ENCODE measurements at regions not wholly inside any gene's neighbourhood (a gene's known extent, or its start where the extent isn't known, plus 50 kb on each side); places are given as distances from the start of the nearest gene placed in this dataset.

DNA sequence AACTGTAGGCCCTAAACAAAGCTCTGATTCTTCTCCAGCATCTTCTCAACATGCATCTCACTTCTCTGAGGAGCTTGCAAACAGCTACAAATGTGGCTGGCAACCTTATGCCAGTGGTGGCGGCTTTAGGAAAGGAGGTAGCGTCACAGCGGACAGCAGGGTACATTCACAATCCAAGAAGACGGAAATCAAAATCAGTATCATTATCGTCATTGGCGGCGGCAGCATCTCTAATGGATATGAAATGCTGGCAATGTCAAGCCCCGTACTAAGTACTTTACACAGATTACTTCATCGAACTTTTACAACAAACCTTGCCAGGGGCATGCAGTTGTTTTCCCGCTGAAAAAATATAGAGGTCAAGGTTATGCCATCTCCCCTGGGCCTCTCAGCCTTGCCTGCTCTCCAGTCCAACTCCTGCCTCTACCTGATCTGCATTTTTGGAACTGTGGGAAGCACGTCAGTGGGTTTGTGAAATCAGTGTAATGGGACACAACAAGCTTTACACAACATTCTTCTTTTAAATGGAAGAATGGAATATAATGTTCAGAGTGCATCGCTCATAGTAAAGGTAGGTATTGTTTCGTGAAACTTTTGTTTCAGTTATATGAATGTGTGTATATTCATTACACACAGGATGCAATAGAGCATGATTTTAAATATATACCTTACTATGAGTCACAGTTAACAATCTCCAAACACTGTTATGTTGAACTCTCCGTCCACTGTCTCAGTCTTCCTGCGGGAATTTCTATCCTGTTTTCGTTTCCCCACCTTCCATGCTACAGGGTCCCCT is 152.9 kb downstream of the TTC32 start:
- DNase-seq (ENCODE audit: low read depth): no peak

GRCh38 chr2:19748073-19748375 is 153.8 kb downstream of the TTC32 start:
- no peak for DNase-seq (ENCODE audit: low read depth)

DNA sequence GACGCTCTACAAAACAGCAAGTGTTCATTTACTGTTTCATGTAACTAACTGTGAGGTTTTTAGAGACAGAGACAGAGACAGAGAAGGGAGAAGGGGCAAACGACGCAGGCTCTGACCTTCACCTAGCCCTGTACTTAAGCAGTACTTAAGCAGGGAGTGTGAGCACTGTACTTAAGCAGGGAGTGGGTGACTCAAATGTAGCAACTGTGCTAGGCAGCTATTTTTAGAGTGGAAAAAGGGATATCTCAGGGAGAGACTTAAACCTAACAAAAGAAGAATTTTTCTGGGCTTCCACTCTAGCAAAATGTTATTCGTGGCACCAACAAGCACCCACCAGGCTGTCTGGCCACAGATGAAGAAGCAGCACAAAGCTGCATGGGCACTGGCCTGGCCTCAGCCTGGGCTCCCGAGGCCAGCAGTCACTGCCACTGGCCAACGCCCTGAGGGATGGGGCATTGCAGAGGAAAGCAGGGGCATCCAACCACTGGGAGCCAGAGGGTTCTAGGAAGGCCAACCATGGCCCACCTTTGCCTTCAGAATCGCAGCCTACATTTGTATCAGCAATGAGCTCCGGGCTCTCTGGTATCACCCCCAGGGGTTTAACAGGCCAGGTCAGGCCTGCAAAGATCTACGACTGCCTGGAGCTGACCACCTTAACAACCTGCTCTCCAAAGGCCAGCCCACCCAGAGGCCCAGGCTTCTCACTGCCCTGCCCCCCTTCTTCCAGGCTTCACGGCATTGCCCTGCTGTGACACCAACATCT is 154.3 kb downstream of the TTC32 start:
- DNase-seq (ENCODE audit: low read depth): no peak

GRCh38 chr2:19746611-19747309 is 155.0 kb downstream of the TTC32 start:
- peak; percentile 55 for DNase-seq (ENCODE audit: low read depth)

DNA sequence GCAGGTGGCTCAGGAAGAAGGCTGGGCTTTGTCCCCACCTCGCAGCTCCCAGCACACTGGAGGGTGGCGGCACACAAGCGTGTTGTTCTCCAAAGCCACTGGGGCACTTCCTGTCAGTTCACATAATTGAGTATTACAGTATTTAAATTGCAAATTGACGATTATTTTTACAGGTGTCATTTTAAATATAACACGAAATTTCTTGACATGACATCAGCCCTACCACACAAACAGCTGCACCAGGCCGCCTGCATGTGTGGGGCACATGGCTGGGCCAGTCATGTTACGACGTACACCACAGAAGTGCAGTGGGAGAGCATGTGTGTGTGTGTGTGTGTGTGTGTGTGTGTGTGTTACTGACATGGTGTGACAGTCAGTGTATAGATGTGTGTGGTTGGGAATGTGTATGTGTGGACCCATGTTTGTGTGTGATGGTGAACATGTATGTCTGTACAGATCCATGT is 155.6 kb downstream of the TTC32 start:
- no peak for DNase-seq (ENCODE audit: low read depth)

- DNase-seq (ENCODE audit: low read depth): no peak
Measured at GRCh38 chr2:19745318-19746136, 156.3 kb downstream of the TTC32 start.

DNA sequence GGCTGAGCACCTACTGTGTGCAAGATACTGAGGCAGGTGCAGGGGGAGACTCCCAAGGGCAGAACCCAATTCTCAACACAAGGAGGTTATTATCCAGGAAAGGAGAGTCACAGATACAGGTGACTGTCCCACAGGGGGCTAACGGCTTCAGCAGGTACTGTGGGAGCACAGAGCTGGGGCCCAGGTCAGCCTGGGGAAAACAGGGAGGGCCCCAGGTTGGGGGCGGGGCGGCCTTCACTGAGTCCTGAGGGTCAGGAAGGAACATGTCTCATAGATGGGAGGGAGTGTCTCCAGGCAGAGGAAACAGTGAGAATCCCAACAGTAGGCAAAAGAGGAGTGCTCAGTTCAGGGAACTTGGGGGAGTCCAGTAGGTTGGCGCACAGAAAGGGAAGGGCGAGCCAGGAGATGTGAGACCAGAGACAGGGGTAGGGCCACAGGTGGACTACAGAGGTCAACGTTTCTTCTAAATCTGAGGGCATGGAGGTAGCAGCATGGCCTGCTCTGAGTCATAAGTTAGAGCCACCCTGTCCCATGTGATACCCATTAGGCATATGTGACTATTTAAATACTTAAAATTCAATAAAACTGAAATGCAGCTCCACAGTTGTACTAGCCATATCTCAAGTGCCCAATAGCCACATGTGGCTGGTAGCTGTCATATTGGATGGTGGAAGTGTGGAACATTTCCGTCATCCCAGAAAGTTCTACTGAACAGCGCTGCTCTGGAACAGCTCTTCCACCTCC is 157.2 kb downstream of the TTC32 start:
- no peak for DNase-seq (ENCODE audit: low read depth)

DNA sequence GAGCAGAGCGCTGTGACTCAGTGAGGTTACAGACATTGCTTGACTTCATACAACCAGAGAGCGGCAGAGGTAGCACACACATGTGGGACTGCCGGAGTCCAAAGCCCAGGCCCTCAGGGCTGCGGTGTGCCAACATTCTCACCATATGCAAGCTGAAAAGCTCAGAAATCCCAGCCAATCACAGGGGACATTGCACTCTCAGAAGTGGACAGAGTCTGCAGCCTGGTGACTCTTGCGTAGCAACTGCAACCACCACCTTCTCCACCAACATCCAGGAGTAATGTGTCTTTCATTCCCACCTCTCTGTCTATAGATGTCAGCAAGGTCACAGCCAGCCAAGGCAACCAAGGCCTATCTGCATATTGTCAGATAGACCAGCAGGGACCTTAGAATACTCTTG is 158.1 kb downstream of the TTC32 start:
- DNase-seq (ENCODE audit: low read depth): no peak

DNA sequence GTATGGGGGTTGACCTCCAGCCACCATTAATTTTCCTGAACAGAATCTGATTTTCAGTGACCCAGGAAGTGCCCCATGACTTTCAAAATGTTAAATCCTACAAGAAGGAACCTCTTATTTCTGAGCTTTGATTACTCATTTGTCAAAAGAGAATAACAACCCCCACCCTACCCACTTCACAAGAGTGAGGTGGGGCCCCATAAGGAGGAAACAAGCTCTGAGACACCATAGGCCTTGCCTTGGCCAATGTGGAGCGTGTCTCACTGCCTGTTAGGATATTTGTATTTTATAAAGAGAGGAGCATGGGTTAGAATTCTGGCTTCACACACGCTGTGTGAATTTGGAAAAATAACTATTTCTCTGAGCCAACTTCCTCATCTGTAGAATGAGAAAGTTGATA is 158.9 kb downstream of the TTC32 start:
- no peak for DNase-seq (ENCODE audit: low read depth)

DNA sequence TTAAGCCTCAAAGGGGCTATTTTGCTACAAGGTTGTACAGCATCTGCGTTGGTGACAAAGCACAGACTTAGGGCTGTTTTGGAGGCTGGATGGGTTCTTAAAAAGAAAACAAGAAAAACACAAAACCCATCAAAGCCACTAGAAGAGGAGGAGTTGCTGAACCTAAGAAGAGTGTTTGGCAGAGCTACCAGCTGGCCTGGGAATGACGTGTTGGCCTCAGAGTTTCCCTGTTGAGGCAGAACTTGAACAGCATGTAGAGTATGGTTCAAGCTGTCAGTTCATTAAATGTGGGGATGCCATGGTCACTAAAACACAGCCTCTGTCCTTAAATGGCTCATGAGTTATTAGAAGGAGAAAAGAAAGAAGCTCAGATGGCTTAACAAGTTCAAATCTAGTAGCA is 162.5 kb downstream of the TTC32 start:
- no peak for DNase-seq (ENCODE audit: low read depth)

DNA sequence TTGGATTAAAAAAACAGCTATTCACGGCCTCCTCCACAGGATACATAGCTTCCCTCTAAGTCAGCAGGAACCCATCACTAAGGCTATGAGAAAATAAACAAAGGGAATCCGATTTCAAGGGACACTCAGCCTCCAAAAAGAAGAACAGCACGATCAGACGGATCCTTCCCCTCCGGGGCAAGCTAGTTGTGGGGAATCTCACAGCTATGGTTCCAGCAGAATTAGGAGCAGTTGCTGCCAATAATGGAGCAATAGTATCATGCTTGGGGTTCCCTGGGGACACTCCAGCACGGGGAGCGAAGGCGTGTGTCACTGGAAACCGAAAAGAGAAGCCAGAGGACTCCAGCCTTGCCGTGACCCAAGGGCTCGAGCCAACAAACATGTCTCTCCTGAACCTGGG is 163.1 kb downstream of the TTC32 start:
- no peak for DNase-seq (ENCODE audit: low read depth)

GRCh38 chr2:19736191-19736831 is 165.5 kb downstream of the TTC32 start:
- no peak for DNase-seq (ENCODE audit: low read depth)

DNA sequence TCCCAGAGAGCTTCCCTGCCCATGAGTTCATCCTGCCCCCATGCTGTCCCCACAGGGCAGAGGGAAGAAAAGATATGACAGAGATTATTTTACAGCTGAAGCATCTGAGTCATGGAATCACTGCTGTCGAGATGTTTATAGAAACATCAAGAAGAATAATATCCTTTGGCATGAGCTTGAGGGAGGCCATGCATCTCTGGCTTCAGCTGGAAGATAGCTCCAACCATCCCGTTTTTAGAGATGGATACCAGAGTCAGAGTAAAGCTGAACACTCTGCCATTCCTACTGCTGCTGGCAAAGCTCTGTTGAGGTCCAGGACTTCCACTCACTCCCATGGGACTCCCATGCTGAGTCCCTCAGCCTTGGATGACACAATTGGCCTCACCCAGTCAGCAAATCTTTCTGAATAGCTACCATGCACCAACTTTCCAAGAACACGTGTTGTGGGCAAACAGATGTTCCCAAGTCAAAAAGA is 167.8 kb downstream of the TTC32 start:
- peak; percentile 42 for DNase-seq (ENCODE audit: low read depth)

- DNase-seq (ENCODE audit: low read depth): no peak
Measured at GRCh38 chr2:19733390-19733789, 168.4 kb downstream of the TTC32 start.

DNA sequence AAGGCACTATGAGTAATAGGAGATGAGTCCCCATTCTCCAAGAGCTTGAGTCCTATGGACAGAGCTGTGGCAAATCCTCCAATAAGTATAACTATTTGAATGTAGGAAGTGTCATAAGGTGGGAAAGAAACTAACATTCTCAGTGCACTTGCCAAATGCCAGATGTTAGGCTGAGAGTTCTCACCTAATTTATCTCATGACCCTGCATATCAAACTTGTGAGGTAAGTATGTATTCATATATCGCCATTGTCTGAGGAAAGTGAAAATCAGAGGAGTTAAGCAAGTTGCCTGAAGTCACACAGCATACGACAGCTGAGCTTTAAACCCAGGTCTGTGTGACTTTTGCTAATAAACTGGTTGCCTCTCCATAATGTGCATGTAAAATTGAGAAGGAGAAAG is 169.5 kb downstream of the TTC32 start:
- DNase-seq (ENCODE audit: low read depth): no peak

- no peak for DNase-seq (ENCODE audit: low read depth)
Measured at GRCh38 chr2:19731515-19731914, 170.3 kb downstream of the TTC32 start.

DNA sequence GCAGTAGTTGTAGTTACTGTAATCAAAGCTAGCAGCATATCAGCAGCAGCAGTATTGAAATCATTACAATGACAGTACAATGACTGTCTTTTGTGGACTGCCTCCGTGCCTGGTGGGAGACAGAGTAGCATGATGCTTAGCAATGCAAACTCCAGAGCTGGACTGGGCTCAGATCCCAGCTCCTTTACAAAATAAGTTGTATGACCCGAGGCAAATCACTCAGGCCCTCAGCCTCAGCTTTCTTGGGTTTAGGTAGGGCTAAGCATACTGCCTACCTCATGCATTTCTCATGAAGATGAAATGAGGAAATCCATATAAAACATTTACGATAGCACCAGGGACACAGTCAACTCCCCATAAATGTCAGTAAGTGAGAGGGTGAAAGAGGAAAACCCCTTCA is 170.7 kb downstream of the TTC32 start:
- DNase-seq (ENCODE audit: low read depth): no peak

GRCh38 chr2:19728125-19728524 is 173.7 kb downstream of the TTC32 start:
- DNase-seq (ENCODE audit: low read depth): no peak

DNA sequence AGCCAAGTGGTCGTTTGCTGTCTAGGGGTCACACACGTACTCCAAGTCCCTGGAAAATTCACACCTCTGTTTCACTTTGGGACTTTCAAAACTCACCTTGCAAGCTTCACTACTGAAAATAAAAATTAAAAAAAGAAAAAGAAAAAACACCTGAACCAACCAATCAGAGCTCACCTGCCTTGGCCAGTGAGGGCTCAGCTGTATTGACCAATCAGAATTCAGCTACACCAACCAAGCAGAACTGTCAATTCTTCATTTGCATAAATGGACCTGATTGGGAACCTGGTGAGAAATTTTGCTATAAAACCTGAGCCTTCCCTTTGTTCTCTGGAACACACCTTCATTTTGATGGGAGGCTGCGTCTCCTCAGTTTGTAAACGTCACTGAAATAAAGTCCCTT is 176.4 kb downstream of the TTC32 start:
- DNase-seq (ENCODE audit: low read depth): no peak

- no peak for DNase-seq (ENCODE audit: low read depth)
Measured at GRCh38 chr2:19723021-19723420, 178.8 kb downstream of the TTC32 start.

Measured in HT1080 (cell line).